Caco-2 (cell line): ENCODE measurements at regions not wholly inside any gene's neighbourhood (a gene's known extent, or its start where the extent isn't known, plus 50 kb on each side); places are given as distances from the start of the nearest gene placed in this dataset.

Experiments
- BruUV-seq: library from RNA; stranded (reverse); fragments of 400-500 nt; replicated peaks from 2 replicates; lab custom pipeline; 2021; lab: Mats Ljungman, UMichigan
- CTCF ChIA-PET: fragments of 300-600 bp; sonication (Branson Sonifier 250); formaldehyde crosslinking; loops from one replicate; lab custom pipeline; 2022; ENCODE audit warnings: antibody characterized with exemption; lab: Charles Lee
- POLR2A ChIA-PET: fragments of 300-600 bp; sonication (Branson Sonifier 250); formaldehyde crosslinking; loops from one replicate; lab custom pipeline; 2022; ENCODE audit warnings: antibody characterized with exemption; lab: Charles Lee
- DNase-seq, 2 experiments: peaks; one replicate each; pipeline versions ENCODE4 v3.0.0 to v3.0.0-alpha.2; 2020 to 2022
- H3K27me3 ChIP-seq: replicated peaks from 2 replicates; pipeline ENCODE4 v1.6.0; 2011; ENCODE audit warnings: low read length; ENCODE audit not compliant: control insufficient read depth, insufficient read depth
- H3K36me3 ChIP-seq: 2 replicates; pipeline ENCODE4 v1.5.1; 2011; ENCODE audit warnings: low read length; ENCODE audit not compliant: control insufficient read depth, insufficient read depth
- H3K4me1 ChIP-seq: fragments of 250-450 bp; sonication (Bioruptor Pico); 2 replicates; pipeline ENCODE4 v1.5.1; 2020; ENCODE audit warnings: mild to moderate bottlenecking
- H3K4me3 ChIP-seq: 2 replicates; pipeline ENCODE4 v1.5.1; 2011; ENCODE audit warnings: low read depth, mild to moderate bottlenecking, control low read depth, low read length
- H3K9me3 ChIP-seq: fragments of 250-450 bp; sonication (Bioruptor Pico); 2 replicates; pipeline ENCODE4 v1.5.1; 2020; ENCODE audit warnings: mild to moderate bottlenecking, moderate library complexity
- H3K27ac Mint-ChIP-seq: one replicate; pipeline ENCODE4 v1.8.0; 2022; ENCODE audit warnings: mixed read lengths; ENCODE audit not compliant: unreplicated experiment
- H3K27me3 Mint-ChIP-seq: one replicate; pipeline ENCODE4 v1.8.0; 2022; ENCODE audit warnings: mixed read lengths; ENCODE audit not compliant: insufficient read depth, unreplicated experiment
- H3K36me3 Mint-ChIP-seq: one replicate; pipeline ENCODE4 v1.8.0; 2022; ENCODE audit warnings: mild to moderate bottlenecking, mixed read lengths; ENCODE audit not compliant: insufficient read depth, unreplicated experiment
- H3K4me1 Mint-ChIP-seq: one replicate; pipeline ENCODE4 v1.8.0; 2022; ENCODE audit warnings: low read depth, mixed read lengths; ENCODE audit not compliant: unreplicated experiment
- H3K4me3 Mint-ChIP-seq: one replicate; pipeline ENCODE4 v1.8.0; 2022; ENCODE audit warnings: mild to moderate bottlenecking, moderate library complexity, mixed read lengths; ENCODE audit not compliant: unreplicated experiment
- H3K9me3 Mint-ChIP-seq: one replicate; pipeline ENCODE4 v1.8.0; 2022; ENCODE audit warnings: mixed read lengths; ENCODE audit not compliant: unreplicated experiment
- CTCF ChIP-seq, 2 experiments: fragments of 200-600 bp in 1 of 2; IDR thresholded peaks; 1 replicate in 1 of 2; 2 replicates in 1 of 2; pipeline versions ENCODE4 v1.5.1 to v1.8.0; 2011 to 2022; ENCODE audit warnings: antibody characterized with exemption in 1 of 2, control low read depth in 1 of 2, inconsistent platforms in 1 of 2, low read depth in 1 of 2, low read length in 1 of 2, mild to moderate bottlenecking in 1 of 2, moderate library complexity in 1 of 2; ENCODE audit not compliant: insufficient read depth in 1 of 2, severe bottlenecking in 1 of 2, unreplicated experiment in 1 of 2
- intact Hi-C: fragments of 100-400 bp; cut with micrococcal nuclease; formaldehyde crosslinking; loops from one replicate; pipeline ENCODE4 v1.10.0; 2022; ENCODE audit not compliant: unreplicated experiment

- Histone ChIP-seq H3K4me1 (no peaks in the 10 kb centered on the region), H3K36me3 (no peaks in the 10 kb centered on the region), H3K9me3 (no peaks in the 10 kb centered on the region), H3K4me3 (no peak overlapping the region), H3K27me3 (no peaks in the 10 kb centered on the region)
- Mint-ChIP-seq H3K27me3 (peaks cover 7% of the 10 kb centered on the region), H3K4me3 (no peak overlapping the region), H3K9me3 (no peaks in the 10 kb centered on the region), H3K27ac (no peak overlapping the region), H3K4me1 (no peaks in the 10 kb centered on the region), H3K36me3 (no peaks in the 10 kb centered on the region)
- CTCF ChIA-PET: no interaction called here
- no peak for DNase-seq
- BruUV-seq: no TSS peak
- TF ChIP-seq CTCF (IDR thresholded peaks at IDR 0.05; ENCODE audit: insufficient read depth in 1 of 2, low read depth in 1 of 2, low read length in 1 of 2, severe bottlenecking in 1 of 2, unreplicated experiment in 1 of 2): no peak
- POLR2A ChIA-PET: no interaction called here
- intact Hi-C loops: no loop called here
Observed at GRCh38 chr17:71163121-71163812, 957.6 kb upstream of the SOX9 start.

GRCh38 chr17:71163813-71164122 lies 957.1 kb upstream of the SOX9 start:
- H3K27me3 ChIP-seq: no peaks in the 10 kb centered on the region
- BruUV-seq: no TSS peak
- peaks cover 7% of the 10 kb centered on the region for H3K27me3 Mint-ChIP-seq
- H3K27ac Mint-ChIP-seq: no peak overlapping the region
- H3K4me3 ChIP-seq: no peak overlapping the region
- H3K9me3 ChIP-seq: no peaks in the 10 kb centered on the region
- H3K36me3 ChIP-seq: no peaks in the 10 kb centered on the region
- H3K4me3 Mint-ChIP-seq: no peak overlapping the region
- H3K36me3 Mint-ChIP-seq: no peaks in the 10 kb centered on the region
- no peak for TF ChIP-seq CTCF (IDR thresholded peaks at IDR 0.05; ENCODE audit: insufficient read depth in 1 of 2, low read depth in 1 of 2, low read length in 1 of 2, severe bottlenecking in 1 of 2, unreplicated experiment in 1 of 2)
- no peak for DNase-seq
- no peaks in the 10 kb centered on the region for H3K4me1 ChIP-seq
- intact Hi-C loops: no loop called here
- H3K9me3 Mint-ChIP-seq: no peaks in the 10 kb centered on the region
- H3K4me1 Mint-ChIP-seq: no peaks in the 10 kb centered on the region
- ChIA-PET CTCF (no interaction called here), POLR2A (no interaction called here)

- Histone ChIP-seq H3K36me3 (no peaks in the 10 kb centered on the region), H3K27me3 (no peaks in the 10 kb centered on the region), H3K4me3 (no peak overlapping the region), H3K4me1 (no peaks in the 10 kb centered on the region), H3K9me3 (no peaks in the 10 kb centered on the region)
- ChIA-PET POLR2A (no interaction called here), CTCF (no interaction called here)
- Mint-ChIP-seq H3K27me3 (peaks cover 7% of the 10 kb centered on the region), H3K9me3 (no peaks in the 10 kb centered on the region), H3K36me3 (no peaks in the 10 kb centered on the region), H3K4me3 (no peak overlapping the region), H3K4me1 (no peaks in the 10 kb centered on the region), H3K27ac (no peak overlapping the region)
- no TSS peak for BruUV-seq
- intact Hi-C loops: no loop called here
- no peak for DNase-seq
- no peak for TF ChIP-seq CTCF (IDR thresholded peaks at IDR 0.05; ENCODE audit: insufficient read depth in 1 of 2, low read depth in 1 of 2, low read length in 1 of 2, severe bottlenecking in 1 of 2, unreplicated experiment in 1 of 2)
Observed at GRCh38 chr17:71164561-71164960, 956.3 kb upstream of the SOX9 start.
